Heart right ventricle (tissue), 16 donors: ENCODE measurements at regions not wholly inside any gene's neighbourhood (a gene's known extent, or its start where the extent isn't known, plus 50 kb on each side); places are given as distances from the start of the nearest gene placed in this dataset.
"Not testable (repeated sequence)": the region's sequence is repeated elsewhere in the genome, so short reads cannot be mapped to it uniquely, and the experiment has no call there.

Source experiments
- ATAC-seq, 8 donors: fragments of 200-7000 bp; cut with Tn5 transposase; one replicate each; pipeline ENCODE4 v1.9.1; 2020; ENCODE audit warnings: mild to moderate bottlenecking in 8 of 8, moderate library complexity in 8 of 8, moderate number of reproducible peaks in 1 of 8
- DNase-seq, 2 donors: peaks; one replicate each; pipeline ENCODE4 v3.0.0-alpha.2; 2020
- H3K27ac ChIP-seq, 10 donors: fragments of 200-600 bp; sonication (generic) in 2 of 10; one replicate each; pipeline versions ENCODE4 v1.5.0 to v1.8.0; 2020 to 2022; ENCODE audit warnings: mild to moderate bottlenecking in 3 of 10
- H3K27me3 ChIP-seq, 7 donors: fragments of 200-600 bp; one replicate each; pipeline ENCODE4 v1.8.0; 2021 to 2022; ENCODE audit warnings: mild to moderate bottlenecking in 2 of 7
- H3K36me3 ChIP-seq, 9 donors: fragments of 200-600 bp; sonication (generic) in 1 of 9; one replicate each; pipeline versions ENCODE4 v1.5.0 to v1.8.0; 2020 to 2022; ENCODE audit warnings: mild to moderate bottlenecking in 2 of 9
- H3K4me1 ChIP-seq, 9 donors: fragments of 200-600 bp; sonication (generic) in 1 of 9; one replicate each; pipeline versions ENCODE4 v1.5.0 to v1.8.0; 2020 to 2022; ENCODE audit warnings: mild to moderate bottlenecking in 4 of 9
- H3K4me3 ChIP-seq, 10 donors: fragments of 200-600 bp; sonication (generic) in 2 of 10; one replicate each; pipeline versions ENCODE4 v1.5.0 to v1.8.0; 2020 to 2022; ENCODE audit warnings: mild to moderate bottlenecking in 7 of 10, moderate library complexity in 2 of 10
- H3K9me3 ChIP-seq, 11 donors: fragments of 200-600 bp in 10 of 11; sonication (generic) in 2 of 11; one replicate each; pipeline versions ENCODE4 v1.5.0 to v1.8.0; 2013 to 2022; ENCODE audit warnings: mild to moderate bottlenecking in 2 of 11, control low read depth in 1 of 11, moderate library complexity in 1 of 11
- WGBS, 2 donors: extraction: QIAGEN DNeasy Blood & Tissue Kit; methylation state at CpG; one replicate each; pipeline ENCODE4 v1.1.7; 2013; ENCODE audit warnings: inconsistent platforms in 1 of 2; 5-methylcytosine and 5-hydroxymethylcytosine counted together
- intact Hi-C, 10 donors: fragments of 100-400 bp; cut with DNase I; formaldehyde crosslinking; loops; one replicate each; pipeline versions ENCODE4 v1.11.1 to v1.14.2; 2022
- TF ChIP-seq, protein P1 (sequence below), 9 donors: fragments of 200-600 bp; sonication (generic) in 2 of 9; IDR thresholded peaks; one replicate each; pipeline versions ENCODE4 v1.5.0 to v1.8.0; 2021 to 2022; ENCODE audit warnings: antibody characterized with exemption in 9 of 9, mild to moderate bottlenecking in 5 of 9, moderate library complexity in 1 of 9
- donor health status: Arrhythmogenic right ventricular cardiomyopathy.
- donor health status: ischemic (EF 13 %, LVEDD 7.1; RV severe dilation, severe dysfunction).
- donor health status: healthy with polysubstance abuse.
- donor health status: DM: no; HTN: yes; CAD: no.
- donor health status: DM: no; HTN: no; CAD: no.
- donor health status: ischemic (EF 25% LVEDD 6.9; RV normal size, moderate dysfunction).
- donor health status: ischemic (EF 25% LVEDD 5.7; RV mildly dilated, moderate dysfunction).
- donor health status: healthy.
- donor health status: DM: yes; HTN: yes; CAD: no.
- donor health status: Ischemic cardiomyopathy.
- donor health status: ischemic (EF 35%, LVEDD 5.7; RV mildly dilated, moderate dysfunction).
- donor health status: nonischemic (EF 11% LVEDD 7.7; RV severe dilation, severe dysfunction).
- donor health status: DM: yes; HTN: yes; CAD: no.
- donor health status: PGD.
- donor health status: ischemic (EF 29% LVEDD 5.4; RV normal size, mild dysfunction).
- donor health status: nonischemic (EF 23%, LVEDD 6.1; RV moderate dilation, normal function).

DNA sequence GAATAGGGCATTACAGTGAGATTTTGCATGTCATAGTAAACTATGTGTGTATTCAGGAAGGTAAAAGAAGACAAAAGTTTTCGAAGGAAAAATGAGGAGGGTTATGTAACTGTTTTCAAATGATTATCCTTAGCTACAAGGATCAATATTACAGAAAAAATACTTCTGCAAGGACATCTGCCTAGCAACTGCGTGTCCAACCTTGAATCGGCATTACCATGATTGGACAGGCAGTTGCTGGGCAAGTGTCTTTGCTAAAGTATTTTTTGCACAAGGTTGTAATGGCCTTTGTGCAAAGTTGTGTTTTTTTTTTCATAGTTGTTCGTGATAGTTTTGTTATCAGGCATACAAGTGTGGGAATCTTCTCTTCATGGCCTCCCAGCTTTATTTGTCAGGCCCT, 136.8 kb downstream of the FASLG start:
- Histone ChIP-seq H3K27ac (no peak overlapping the region), H3K4me3 (no peak overlapping the region), H3K27me3 (no peaks in the 10 kb centered on the region), H3K36me3 (no peaks in the 10 kb centered on the region), H3K4me1 (no peaks in the 10 kb centered on the region), H3K9me3 (peaks cover 0 to 5% (median 0%) of the 10 kb centered on the region in 11 donors)
- no peak for ATAC-seq
- no peak for DNase-seq
- TF ChIP-seq, protein P1, sequence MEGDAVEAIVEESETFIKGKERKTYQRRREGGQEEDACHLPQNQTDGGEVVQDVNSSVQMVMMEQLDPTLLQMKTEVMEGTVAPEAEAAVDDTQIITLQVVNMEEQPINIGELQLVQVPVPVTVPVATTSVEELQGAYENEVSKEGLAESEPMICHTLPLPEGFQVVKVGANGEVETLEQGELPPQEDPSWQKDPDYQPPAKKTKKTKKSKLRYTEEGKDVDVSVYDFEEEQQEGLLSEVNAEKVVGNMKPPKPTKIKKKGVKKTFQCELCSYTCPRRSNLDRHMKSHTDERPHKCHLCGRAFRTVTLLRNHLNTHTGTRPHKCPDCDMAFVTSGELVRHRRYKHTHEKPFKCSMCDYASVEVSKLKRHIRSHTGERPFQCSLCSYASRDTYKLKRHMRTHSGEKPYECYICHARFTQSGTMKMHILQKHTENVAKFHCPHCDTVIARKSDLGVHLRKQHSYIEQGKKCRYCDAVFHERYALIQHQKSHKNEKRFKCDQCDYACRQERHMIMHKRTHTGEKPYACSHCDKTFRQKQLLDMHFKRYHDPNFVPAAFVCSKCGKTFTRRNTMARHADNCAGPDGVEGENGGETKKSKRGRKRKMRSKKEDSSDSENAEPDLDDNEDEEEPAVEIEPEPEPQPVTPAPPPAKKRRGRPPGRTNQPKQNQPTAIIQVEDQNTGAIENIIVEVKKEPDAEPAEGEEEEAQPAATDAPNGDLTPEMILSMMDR (IDR thresholded peaks at IDR 0.05) = no peak
- 80 to 84% methylated on average over 4 of the region's 4 CpGs for WGBS, 2 donors
- intact Hi-C loops = no loop called here

DNA sequence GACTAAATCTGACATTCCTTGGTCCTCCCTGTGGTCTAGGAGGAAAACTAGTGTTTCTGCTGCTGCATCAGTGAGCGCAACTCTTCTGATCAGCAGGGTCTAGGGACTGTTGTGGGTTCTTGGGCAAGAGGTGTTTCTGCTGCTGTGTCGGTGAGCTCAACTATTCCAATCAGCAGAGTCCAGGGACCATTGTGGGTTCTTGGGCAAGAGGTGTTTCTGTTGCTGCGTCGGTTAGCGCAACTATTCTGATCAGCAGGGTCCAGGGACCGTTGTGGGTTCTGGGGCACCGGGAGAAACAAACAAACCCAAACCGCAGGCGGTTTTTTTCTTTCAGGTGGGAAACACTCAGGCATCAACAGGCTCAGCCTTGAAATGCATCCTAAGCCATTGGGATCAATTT, 140.9 kb downstream of the FASLG start:
- H3K27ac ChIP-seq, intact Hi-C loops, H3K36me3 ChIP-seq, H3K4me3 ChIP-seq, H3K4me1 ChIP-seq, DNase-seq, ATAC-seq, H3K27me3 ChIP-seq: not testable (repeated sequence)
- 83 to 94% methylated on average over 9 of the region's 9 CpGs for WGBS, 2 donors
- peaks cover 0 to 18% (median 0%) of the 10 kb centered on the region in 11 donors for H3K9me3 ChIP-seq

DNA sequence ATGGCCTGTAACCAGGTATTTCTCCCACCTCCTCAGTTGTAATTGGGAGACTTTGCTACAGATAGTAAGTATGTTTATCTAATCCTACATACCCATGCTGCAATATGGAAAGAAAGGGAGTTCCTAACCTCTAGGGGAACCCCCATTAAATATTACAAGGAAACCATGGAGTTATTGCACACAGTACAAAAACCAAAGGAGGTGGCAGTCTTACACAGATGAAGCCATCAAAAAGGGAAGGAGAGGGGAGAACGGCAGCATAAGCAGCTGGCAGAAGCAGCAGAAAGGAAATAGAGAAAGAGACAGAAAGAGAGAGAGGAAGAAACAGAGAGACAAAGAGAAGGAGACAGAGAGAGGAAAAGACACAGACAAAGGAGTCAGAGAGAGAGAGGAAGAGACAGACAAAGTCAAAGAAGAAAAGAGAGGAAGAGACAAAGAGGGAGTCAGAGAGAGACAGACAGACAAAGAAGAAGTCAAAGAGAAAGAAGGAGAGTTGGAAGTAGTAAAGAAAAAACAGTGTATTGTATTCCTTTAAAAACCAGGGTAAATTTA, 142.9 kb downstream of the FASLG start:
- 56 to 73% methylated on average over 1 of the region's 1 CpG for WGBS, 2 donors
- Histone ChIP-seq H3K27me3 (no peaks in the 10 kb centered on the region), H3K4me1 (no peaks in the 10 kb centered on the region), H3K9me3 (peaks cover 0 to 30% (median 0%) of the 10 kb centered on the region in 11 donors), H3K4me3 (no peak overlapping the region), H3K36me3 (no peaks in the 10 kb centered on the region), H3K27ac (no peak overlapping the region)
- DNase-seq (no peak), ATAC-seq (no peak)
- TF ChIP-seq, protein P1 (IDR thresholded peaks at IDR 0.05) = no peak
- intact Hi-C loops = no loop called here

DNA sequence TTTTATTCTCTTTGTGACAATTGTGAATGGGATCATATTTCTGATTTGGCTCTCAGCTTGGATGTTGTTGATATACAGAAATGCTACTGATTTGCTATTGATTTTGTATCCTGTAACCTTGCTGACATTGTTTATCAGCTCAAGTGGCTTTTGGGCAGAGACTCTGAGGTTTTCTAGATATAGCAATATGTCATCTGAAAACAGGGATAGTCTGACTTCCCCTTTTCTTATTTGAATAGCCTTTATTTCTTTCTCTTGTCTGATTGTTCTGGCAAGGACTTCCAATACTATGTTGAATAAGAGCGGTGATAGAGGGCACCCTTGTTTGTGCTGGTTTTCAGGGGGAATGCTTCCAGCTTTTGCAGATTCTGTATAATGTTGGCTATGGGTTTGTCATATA, 150.8 kb downstream of the FASLG start:
- 88 to 90% methylated on average over 1 of the region's 1 CpG for WGBS, 2 donors
- TF ChIP-seq, protein P1 (IDR thresholded peaks at IDR 0.05) = no peak

DNA sequence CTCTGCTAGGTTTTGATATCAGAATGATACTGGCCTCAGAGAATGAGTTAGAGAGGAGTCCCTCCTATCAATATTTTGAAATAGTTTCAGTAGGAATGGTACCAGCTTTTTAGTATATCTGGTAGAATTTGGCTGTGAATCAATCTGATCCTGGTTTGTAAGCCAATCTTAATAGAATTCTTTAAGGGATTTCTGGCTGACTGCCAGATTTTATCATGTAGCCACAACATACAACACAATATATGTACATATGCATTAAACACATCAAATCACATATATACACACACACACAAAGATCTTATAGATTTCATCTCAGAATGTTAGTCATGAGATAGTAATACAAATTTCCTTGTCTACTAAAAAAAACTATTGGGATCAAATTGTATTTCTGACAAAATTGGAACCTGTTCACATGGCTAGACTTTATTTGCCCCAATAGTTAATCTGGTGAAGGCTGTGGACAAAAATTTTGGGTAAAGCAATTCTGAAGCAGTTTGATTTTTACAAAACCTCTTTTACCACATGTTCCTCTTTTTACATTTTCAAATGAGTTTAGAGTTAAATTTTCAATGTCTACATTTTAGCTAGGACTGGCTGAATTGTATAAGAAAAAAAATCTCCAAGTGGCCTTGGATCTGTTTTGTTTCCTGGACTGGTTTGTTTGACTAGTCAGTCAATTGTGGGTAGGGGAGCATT, 151.7 kb downstream of the FASLG start:
- TF ChIP-seq, protein P1 (IDR thresholded peaks at IDR 0.05) = no peak
- Histone ChIP-seq H3K27me3 (no peaks in the 10 kb centered on the region), H3K9me3 (peaks cover 0 to 12% (median 0%) of the 10 kb centered on the region in 11 donors), H3K4me1 (no peaks in the 10 kb centered on the region), H3K4me3 (no peak overlapping the region), H3K36me3 (no peaks in the 10 kb centered on the region), H3K27ac (no peak overlapping the region)
- ATAC-seq (no peak), DNase-seq (no peak)
- intact Hi-C loops = no loop called here

More for the DNA sequence above, 150.8 kb downstream of the FASLG start:
- intact Hi-C loops = no loop called here
- Histone ChIP-seq H3K27me3 (no peaks in the 10 kb centered on the region), H3K36me3 (no peaks in the 10 kb centered on the region), H3K27ac (no peak overlapping the region), H3K4me3 (no peak overlapping the region), H3K9me3 (peaks cover 0 to 12% (median 0%) of the 10 kb centered on the region in 11 donors), H3K4me1 (no peaks in the 10 kb centered on the region)
- ATAC-seq = no peak
- DNase-seq = no peak
